ENCODE measurements at regions not wholly inside any gene's neighbourhood (a gene's known extent, or its start where the extent isn't known, plus 50 kb on each side); places are given as distances from the start of the nearest gene placed in this dataset.
A peak's percentile ranks its signal among the peaks of the same experiment; 100 is the strongest.

GRCh38 chr18:41406834-41407233, 548.2 kb upstream of the PIK3C3 start:
- TF ChIP-seq CTCF (IDR thresholded peaks at IDR 0.05; ENCODE audit: insufficient read depth, low read length, poor library complexity, severe bottlenecking) = no peak
- Histone ChIP-seq H3K27me3 (ENCODE audit: control insufficient read depth, insufficient read depth, low read length) (no peaks in the 10 kb centered on the region), H3K4me3 (ENCODE audit: low read depth, low read length) (no peak overlapping the region), H3K36me3 (ENCODE audit: control insufficient read depth, insufficient read depth, low read length) (no peaks in the 10 kb centered on the region)
- no peak for DNase-seq (ENCODE audit: low read depth)

- Histone ChIP-seq H3K27me3 (ENCODE audit: control insufficient read depth, insufficient read depth, low read length) (no peaks in the 10 kb centered on the region), H3K36me3 (ENCODE audit: control insufficient read depth, insufficient read depth, low read length) (no peaks in the 10 kb centered on the region), H3K4me3 (ENCODE audit: low read depth, low read length) (no peak overlapping the region)
- DNase-seq (ENCODE audit: low read depth) = no peak
- TF ChIP-seq CTCF (IDR thresholded peaks at IDR 0.05; ENCODE audit: insufficient read depth, low read length, poor library complexity, severe bottlenecking) = no peak
Measured at GRCh38 chr18:41396861-41397260, 558.2 kb upstream of the PIK3C3 start.

GRCh38 chr18:41396211-41396610, 558.8 kb upstream of the PIK3C3 start:
- Histone ChIP-seq H3K4me3 (ENCODE audit: low read depth, low read length) (no peak overlapping the region), H3K36me3 (ENCODE audit: control insufficient read depth, insufficient read depth, low read length) (no peaks in the 10 kb centered on the region), H3K27me3 (ENCODE audit: control insufficient read depth, insufficient read depth, low read length) (no peaks in the 10 kb centered on the region)
- DNase-seq (ENCODE audit: low read depth) = no peak
- no peak for TF ChIP-seq CTCF (IDR thresholded peaks at IDR 0.05; ENCODE audit: insufficient read depth, low read length, poor library complexity, severe bottlenecking)

GRCh38 chr18:41395695-41396094, 559.3 kb upstream of the PIK3C3 start:
- H3K27me3 ChIP-seq (ENCODE audit: control insufficient read depth, insufficient read depth, low read length) = no peaks in the 10 kb centered on the region
- no peak overlapping the region for H3K4me3 ChIP-seq (ENCODE audit: low read depth, low read length)
- H3K36me3 ChIP-seq (ENCODE audit: control insufficient read depth, insufficient read depth, low read length) = no peaks in the 10 kb centered on the region
- peak; percentile 5 for TF ChIP-seq CTCF (IDR thresholded peaks at IDR 0.05; ENCODE audit: insufficient read depth, low read length, poor library complexity, severe bottlenecking)
- no peak for DNase-seq (ENCODE audit: low read depth)

GRCh38 chr18:41391616-41392595, 563.1 kb upstream of the PIK3C3 start:
- H3K36me3 ChIP-seq (ENCODE audit: control insufficient read depth, insufficient read depth, low read length) = no peaks in the 10 kb centered on the region
- H3K4me3 ChIP-seq (ENCODE audit: low read depth, low read length) = peak overlapping the region; percentile 18
- H3K27me3 ChIP-seq (ENCODE audit: control insufficient read depth, insufficient read depth, low read length) = no peaks in the 10 kb centered on the region
- peak; percentile 12 for DNase-seq (ENCODE audit: low read depth)
- peak; percentile 75 for TF ChIP-seq CTCF (IDR thresholded peaks at IDR 0.05; ENCODE audit: insufficient read depth, low read length, poor library complexity, severe bottlenecking)

Data from kidney epithelial cell (primary cell).